NCI-H82 (cell line): ENCODE measurements at regions not wholly inside any gene's neighbourhood (a gene's known extent, or its start where the extent isn't known, plus 50 kb on each side); places are given as distances from the start of the nearest gene placed in this dataset.
A peak's percentile ranks its signal among the peaks of the same experiment; 100 is the strongest.

ENCODE experiments used
- DNase-seq: peaks from one replicate; lab custom pipeline; 2025; lab: John Stamatoyannopoulos, UW

- DNase-seq, result peak; percentile 96
These were observed 64.1 kb upstream of the EGLN3 start for GRCh38 chr14:34014936-34015335.

GRCh38 chr14:34013721-34014060 lies 62.8 kb upstream of the EGLN3 start:
- peak; percentile 39 for DNase-seq

GRCh38 chr14:34012978-34013720 lies 62.3 kb upstream of the EGLN3 start:
- DNase-seq, result no peak

GRCh38 chr14:34012369-34012768 lies 61.5 kb upstream of the EGLN3 start:
- no peak for DNase-seq

- DNase-seq, result no peak
These were observed 59.1 kb upstream of the EGLN3 start for GRCh38 chr14:34009956-34010355.

GRCh38 chr14:34007902-34008301 lies 57.0 kb upstream of the EGLN3 start:
- no peak for DNase-seq

- no peak for DNase-seq
These were observed 55.0 kb upstream of the EGLN3 start for GRCh38 chr14:34005901-34006300.

- no peak for DNase-seq
These were observed 54.0 kb upstream of the EGLN3 start for GRCh38 chr14:34004881-34005280.

GRCh38 chr14:34003691-34004090 lies 52.8 kb upstream of the EGLN3 start:
- DNase-seq, result peak; percentile 51

- peak; percentile 11 for DNase-seq
These were observed 52.3 kb upstream of the EGLN3 start for GRCh38 chr14:34003082-34003668.
